Lung (tissue), 11 donors: ENCODE measurements at regions not wholly inside any gene's neighbourhood (a gene's known extent, or its start where the extent isn't known, plus 50 kb on each side); places are given as distances from the start of the nearest gene placed in this dataset.

ENCODE experiments used
- ATAC-seq: fragments of 200-7000 bp; cut with Tn5 transposase; one replicate; pipeline ENCODE4 v1.9.1; 2020; ENCODE audit warnings: moderate number of reproducible peaks; ENCODE audit not compliant: insufficient read depth, low FRiP score
- DNase-seq, 3 donors: peaks; one replicate each; pipeline ENCODE4 v3.0.0-alpha.2; 2013 to 2017
- H3K27ac ChIP-seq, 2 donors: one replicate each; pipeline ENCODE4 v1.5.1; 2013; ENCODE audit warnings: mild to moderate bottlenecking in 2 of 2, moderate library complexity in 2 of 2, control low read depth in 1 of 2, inconsistent platforms in 1 of 2, low read depth in 1 of 2, low read length in 1 of 2
- H3K27me3 ChIP-seq, 3 donors: one replicate each; pipeline ENCODE4 v1.5.1; 2013; ENCODE audit warnings: low read length in 2 of 3; ENCODE audit not compliant: control insufficient read depth in 3 of 3, insufficient read depth in 3 of 3
- H3K36me3 ChIP-seq, 4 donors: one replicate each; pipeline ENCODE4 v1.5.1; 2013; ENCODE audit warnings: low read length in 4 of 4, mild to moderate bottlenecking in 1 of 4, moderate library complexity in 1 of 4; ENCODE audit not compliant: control insufficient read depth in 4 of 4, insufficient read depth in 4 of 4
- H3K4me1 ChIP-seq, 5 donors: one replicate each; pipeline ENCODE4 v1.5.1; 2013; ENCODE audit warnings: low read length in 5 of 5, mild to moderate bottlenecking in 2 of 5, moderate library complexity in 1 of 5; ENCODE audit not compliant: control insufficient read depth in 5 of 5, insufficient read depth in 5 of 5
- H3K4me3 ChIP-seq: one replicate; pipeline ENCODE4 v1.5.1; 2013; ENCODE audit warnings: mild to moderate bottlenecking, control low read depth, moderate library complexity
- H3K9ac ChIP-seq, 2 donors: one replicate each; pipeline ENCODE4 v1.5.1; 2013; ENCODE audit warnings: low read length in 2 of 2, control low read depth in 1 of 2; ENCODE audit not compliant: insufficient read depth in 1 of 2
- H3K9me3 ChIP-seq, 4 donors: one replicate each; pipeline ENCODE4 v1.5.1; 2013; ENCODE audit warnings: low read length in 3 of 4, mild to moderate bottlenecking in 1 of 4, moderate library complexity in 1 of 4; ENCODE audit not compliant: control insufficient read depth in 4 of 4, insufficient read depth in 3 of 4
- WGBS, 2 donors: extraction: QIAGEN DNeasy Blood & Tissue Kit; methylation state at CpG; one replicate each; pipeline ENCODE4 v1.1.7; 2013; 5-methylcytosine and 5-hydroxymethylcytosine counted together
- TF ChIP-seq, protein P1 (sequence below): IDR thresholded peaks from 2 replicates; pipeline ENCODE4 v1.5.1; 2012; ENCODE audit warnings: mild to moderate bottlenecking; ENCODE audit errors: control extremely low read depth, extremely low read depth
- donor health status: control.
- donor health status: control.
- donor health status: Bipolar disorder and iron deficiency.
- donor health status: healthy.
- donor health status: DM: yes; HTN: yes; CAD: no.

DNA sequence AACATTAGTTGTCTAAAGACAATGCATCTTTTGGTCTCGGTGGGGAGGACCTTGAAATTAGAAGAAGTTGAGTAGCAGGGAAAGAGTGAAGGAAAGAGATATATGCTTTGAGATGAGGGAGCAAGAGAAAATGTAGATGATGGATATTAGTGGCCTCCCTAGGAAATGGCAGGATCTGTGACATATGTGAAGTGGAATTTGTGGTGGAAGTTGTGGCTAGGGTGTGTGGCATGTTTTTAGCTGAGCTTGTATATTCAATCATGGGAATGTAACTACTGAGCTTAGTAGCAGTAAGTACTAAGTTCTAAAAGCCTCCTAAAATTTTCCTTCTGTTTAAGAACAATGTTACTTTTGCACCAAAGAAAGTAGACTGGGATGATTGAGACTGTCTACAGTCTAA lies 382.8 kb upstream of the CTSO start:
- no peak for ATAC-seq
- TF ChIP-seq, protein P1, sequence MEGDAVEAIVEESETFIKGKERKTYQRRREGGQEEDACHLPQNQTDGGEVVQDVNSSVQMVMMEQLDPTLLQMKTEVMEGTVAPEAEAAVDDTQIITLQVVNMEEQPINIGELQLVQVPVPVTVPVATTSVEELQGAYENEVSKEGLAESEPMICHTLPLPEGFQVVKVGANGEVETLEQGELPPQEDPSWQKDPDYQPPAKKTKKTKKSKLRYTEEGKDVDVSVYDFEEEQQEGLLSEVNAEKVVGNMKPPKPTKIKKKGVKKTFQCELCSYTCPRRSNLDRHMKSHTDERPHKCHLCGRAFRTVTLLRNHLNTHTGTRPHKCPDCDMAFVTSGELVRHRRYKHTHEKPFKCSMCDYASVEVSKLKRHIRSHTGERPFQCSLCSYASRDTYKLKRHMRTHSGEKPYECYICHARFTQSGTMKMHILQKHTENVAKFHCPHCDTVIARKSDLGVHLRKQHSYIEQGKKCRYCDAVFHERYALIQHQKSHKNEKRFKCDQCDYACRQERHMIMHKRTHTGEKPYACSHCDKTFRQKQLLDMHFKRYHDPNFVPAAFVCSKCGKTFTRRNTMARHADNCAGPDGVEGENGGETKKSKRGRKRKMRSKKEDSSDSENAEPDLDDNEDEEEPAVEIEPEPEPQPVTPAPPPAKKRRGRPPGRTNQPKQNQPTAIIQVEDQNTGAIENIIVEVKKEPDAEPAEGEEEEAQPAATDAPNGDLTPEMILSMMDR: no peak
- H3K36me3 ChIP-seq: no peaks in the 10 kb centered on the region
- no peak overlapping the region for H3K9ac ChIP-seq
- H3K4me3 ChIP-seq: no peak overlapping the region
- DNase-seq: no peak
- H3K27ac ChIP-seq: no peak overlapping the region
- no peaks in the 10 kb centered on the region for H3K27me3 ChIP-seq
- H3K9me3 ChIP-seq: no peaks in the 10 kb centered on the region
- WGBS, 2 donors: 86 to 87% methylated on average over 1 of the region's 1 CpG
- H3K4me1 ChIP-seq: no peaks in the 10 kb centered on the region

DNA sequence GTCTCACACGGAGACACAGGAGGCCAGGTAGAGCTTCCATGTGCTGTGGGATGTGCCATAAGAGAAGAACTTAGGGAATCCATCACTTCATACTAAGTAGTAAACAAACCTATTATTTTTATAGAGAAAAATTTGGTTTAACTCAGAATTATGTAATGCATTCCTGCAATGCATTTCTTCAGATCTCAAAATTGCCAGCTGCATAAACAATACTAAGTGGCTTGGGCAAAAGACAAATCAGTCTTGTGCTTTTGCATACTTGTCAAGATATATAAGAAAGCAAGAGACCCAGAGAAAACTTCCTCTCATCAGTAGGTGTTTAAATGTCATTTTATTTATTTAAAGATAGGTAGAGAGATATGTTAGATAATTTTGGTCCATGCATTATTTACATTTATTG lies 382.1 kb upstream of the CTSO start:
- H3K36me3 ChIP-seq: no peaks in the 10 kb centered on the region
- WGBS, 2 donors: 97 to 98% methylated on average over 1 of the region's 1 CpG
- H3K4me3 ChIP-seq: no peak overlapping the region
- ATAC-seq: no peak
- no peak overlapping the region for H3K9ac ChIP-seq
- H3K4me1 ChIP-seq: no peaks in the 10 kb centered on the region
- no peaks in the 10 kb centered on the region for H3K9me3 ChIP-seq
- TF ChIP-seq, protein P1: no peak
- H3K27me3 ChIP-seq: no peaks in the 10 kb centered on the region
- no peak for DNase-seq
- H3K27ac ChIP-seq: no peak overlapping the region

DNA sequence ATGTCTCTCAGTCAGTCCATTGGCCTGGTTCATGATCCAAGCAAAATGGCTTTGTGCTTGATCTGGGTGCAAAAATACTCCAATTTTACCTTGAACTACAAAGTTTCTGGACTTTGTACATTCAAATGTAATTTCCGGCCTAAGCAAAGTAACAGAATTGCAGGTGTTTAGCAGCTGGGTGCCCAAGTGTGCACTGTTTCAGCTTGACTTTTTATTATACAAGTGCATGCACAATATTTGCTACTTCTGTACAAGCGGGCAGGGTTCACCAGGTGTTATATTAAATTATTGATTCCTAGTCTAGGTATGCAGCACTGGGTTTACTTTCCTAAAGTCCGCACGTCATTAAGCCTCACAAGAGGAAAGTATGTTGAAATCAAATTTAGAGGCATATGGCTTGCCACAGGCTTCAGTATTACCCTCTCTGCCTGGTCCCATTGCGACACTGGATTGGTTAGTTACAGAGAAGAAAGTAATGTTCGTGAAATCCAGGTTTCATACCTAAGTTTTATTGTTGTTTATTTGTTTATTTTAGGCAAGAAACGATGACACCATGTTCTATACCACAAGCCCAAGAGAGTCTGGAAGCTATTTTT lies 376.9 kb upstream of the CTSO start:
- no peaks in the 10 kb centered on the region for H3K36me3 ChIP-seq

More for the DNA sequence above, 376.9 kb upstream of the CTSO start:
- ATAC-seq (no peak), DNase-seq (no peak)
- no peaks in the 10 kb centered on the region for H3K9me3 ChIP-seq
- H3K4me1 ChIP-seq: no peaks in the 10 kb centered on the region
- TF ChIP-seq, protein P1: no peak
- no peak overlapping the region for H3K9ac ChIP-seq
- no peak overlapping the region for H3K27ac ChIP-seq
- no peak overlapping the region for H3K4me3 ChIP-seq
- WGBS, 2 donors: 40 to 70% methylated on average over 7 of the region's 7 CpGs
- no peaks in the 10 kb centered on the region for H3K27me3 ChIP-seq
